GM21529 (cell line): ENCODE measurements at regions not wholly inside any gene's neighbourhood (a gene's known extent, or its start where the extent isn't known, plus 50 kb on each side); places are given as distances from the start of the nearest gene placed in this dataset.
"Not testable (repeated sequence)": the region's sequence is repeated elsewhere in the genome, so short reads cannot be mapped to it uniquely, and the experiment has no call there.

Experiments
- ATAC-seq: cut with Tn5 transposase; IDR thresholded peaks from one replicate; pipeline ENCODE4 v1.9.1; 2021; ENCODE audit not compliant: unreplicated experiment

DNA sequence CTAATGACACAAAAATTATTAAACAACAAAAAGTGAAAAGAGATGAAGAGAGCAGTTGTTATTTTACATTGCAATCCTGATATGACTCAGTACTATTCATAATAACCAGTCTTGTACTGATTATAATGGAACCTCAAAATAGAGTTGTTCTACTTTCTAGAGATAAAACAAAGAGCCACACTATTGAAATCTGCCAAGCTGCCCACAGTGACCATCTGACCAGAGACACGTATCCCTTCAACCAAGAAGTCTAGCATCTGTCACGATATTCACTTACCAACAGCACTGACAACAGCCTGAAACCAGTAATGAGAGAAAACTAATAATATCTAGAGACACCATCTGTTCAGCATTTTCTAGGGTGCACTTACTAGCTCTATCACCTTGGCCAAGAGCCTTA, 466.7 kb downstream of the NKX6-1 start:
- ATAC-seq = peak; percentile 87

DNA sequence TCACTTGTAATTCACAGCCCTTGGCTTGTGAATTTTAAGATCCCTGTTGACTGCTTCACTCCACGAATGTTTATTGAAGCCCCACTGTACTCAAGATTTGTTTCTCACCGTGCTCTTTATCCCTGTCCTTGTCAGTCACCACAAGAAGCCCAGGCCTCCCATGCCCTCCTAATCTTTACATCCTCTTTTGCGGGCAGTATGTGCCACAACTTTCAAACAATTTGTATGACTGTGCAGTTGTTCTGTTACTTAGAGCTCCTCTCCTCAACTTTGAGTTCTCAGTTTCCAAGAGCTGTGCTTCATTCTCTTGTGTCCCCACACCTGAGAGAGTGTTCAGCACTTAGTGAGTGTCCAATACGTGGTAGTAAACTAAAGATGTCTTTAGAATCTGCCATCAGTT, 467.7 kb downstream of the NKX6-1 start:
- ATAC-seq = peak; percentile 54

DNA sequence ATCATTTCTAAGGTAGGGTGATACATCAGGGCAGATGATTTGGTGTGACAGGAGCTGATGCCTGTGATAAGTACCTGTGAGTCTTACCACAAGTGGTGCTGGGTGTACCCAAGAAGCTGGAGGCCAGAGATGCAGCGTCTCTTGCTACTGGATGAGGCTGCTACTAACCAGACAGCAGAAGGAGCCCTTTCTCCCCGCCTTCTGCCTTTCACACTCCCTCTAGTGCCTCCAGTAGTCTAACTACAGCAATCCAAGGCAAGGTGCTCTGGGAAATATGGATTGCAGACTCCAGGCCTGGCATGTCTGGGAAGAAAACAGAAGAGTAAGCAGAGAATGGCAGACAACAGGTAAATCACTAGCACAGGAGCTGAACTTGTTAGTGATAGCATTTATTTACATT, 470.8 kb downstream of the NKX6-1 start:
- no peak for ATAC-seq

DNA sequence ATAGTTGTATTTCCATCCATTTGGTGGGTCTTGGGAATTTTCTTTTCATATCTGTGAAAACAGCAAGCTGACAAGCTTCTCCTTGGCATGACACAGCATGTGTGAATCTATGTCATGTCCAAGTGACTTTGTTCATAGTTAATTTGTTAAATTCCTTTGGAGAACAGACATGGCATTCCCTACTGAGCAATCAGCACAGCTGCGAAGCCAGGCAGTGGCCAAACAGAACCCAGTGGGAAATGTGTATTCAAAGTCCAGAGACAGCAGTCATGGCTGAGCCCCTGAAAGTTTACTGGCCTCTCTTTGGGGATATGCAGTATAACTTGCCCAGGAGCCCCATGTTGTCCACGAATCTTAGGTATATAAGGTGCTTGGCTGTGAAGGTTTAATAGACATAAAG, 474.7 kb downstream of the NKX6-1 start:
- ATAC-seq = no peak

DNA sequence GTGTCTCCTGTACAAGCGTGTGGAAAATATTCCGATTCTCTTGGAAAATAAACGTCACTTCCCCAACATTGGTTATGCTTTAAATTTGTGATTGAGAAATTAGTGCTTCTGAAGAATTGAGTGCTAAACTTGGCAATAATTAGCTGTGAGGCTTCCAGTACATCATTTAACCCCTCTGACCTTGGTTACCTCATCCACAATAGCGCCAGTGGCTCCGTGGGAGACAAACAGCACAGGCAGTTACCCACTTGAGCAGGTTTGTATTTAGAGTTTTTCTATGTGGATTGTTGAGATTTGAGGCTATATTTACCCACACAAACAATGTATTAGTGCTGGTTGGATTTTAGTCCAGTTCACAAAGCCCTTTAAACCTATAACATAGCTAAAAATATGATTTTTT, 476.5 kb downstream of the NKX6-1 start:
- no peak for ATAC-seq

DNA sequence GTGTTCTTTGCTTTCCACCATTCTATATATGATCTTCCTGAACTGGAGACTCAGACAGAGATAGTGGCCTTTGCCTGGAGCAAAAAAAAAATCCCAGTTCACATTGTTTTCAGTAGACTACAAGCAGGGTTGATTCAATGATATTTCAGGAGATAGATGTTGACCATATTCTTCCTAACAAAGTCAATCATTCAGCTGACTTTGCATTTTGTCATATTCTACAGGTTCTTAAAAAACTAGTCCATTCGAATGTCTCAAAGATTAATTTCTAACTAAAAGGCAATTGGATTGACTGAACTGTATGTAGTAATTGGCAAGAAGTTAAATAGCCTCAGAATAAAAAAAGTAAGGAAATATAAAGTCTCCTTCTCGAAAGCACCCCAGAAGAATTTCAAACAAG, 479.5 kb downstream of the NKX6-1 start:
- ATAC-seq = no peak

DNA sequence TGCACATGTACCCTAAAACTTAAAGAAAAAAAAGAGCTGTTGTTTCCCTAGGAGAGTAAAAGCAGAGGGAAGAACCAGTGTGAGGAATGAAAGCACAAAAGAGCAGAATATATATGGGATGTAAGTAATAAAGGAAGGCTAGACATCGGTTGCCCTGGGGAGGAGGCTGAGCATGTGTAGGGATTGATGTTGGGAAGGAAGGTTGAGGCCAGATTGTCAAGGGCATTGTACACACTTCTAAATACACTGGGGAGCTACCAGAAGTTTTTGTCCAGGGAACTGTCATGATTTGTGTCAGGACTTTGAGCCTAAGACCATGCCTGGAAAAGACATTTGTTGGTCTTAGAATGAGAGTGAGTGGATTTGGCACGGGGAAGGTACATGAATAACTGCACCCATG, 467.1 kb downstream of the GPAT3 start:
- no peak for ATAC-seq

DNA sequence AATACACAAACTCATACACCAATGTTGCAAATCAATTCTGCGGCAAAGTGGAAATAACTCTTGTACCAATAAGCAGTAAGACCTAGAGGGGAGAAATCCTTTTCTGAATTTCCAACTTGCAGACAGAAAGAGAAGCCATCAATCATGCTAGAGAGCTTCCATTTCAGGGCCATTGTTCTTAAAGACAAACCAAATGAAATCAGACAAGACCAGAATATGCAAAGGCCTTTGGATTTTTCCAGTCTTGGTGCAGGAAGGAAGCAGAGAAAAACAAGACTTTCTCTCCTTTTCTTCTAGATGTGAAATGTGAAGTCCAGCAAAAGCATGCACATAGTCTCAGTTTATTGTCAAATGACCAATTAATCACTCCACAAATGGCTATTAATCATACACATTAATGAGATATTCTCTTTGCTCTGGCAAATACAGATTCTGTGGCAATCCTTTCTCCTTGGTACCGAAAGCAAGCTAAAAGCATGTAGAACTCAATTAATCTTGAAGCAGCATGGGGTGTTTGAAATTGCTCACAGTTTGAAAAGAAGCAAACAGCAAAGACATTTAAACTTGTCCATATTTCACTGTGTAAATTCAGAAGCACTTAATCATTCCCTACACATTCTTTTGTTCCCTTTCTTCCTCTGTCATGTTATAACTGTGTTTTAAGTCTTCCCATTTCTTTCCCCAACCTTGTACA, 466.1 kb downstream of the GPAT3 start:
- ATAC-seq = no peak

DNA sequence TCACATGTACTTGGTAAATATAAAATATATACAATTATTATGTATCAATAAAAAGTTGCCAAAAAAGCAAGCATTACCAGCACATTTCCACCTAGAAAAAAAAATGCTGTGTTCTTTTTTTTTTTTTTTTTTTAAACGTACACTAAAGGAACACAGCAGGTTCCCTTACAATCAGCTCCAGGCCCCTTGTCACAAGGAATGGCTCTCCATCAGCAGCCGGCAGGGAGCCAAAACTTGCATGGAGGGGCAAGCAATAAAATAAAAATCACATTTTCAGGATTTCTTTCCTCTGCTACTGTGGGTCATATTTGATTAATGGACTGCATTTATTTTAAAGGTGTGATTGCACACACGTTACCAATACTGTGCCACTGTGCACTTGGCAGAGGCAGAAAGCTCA, 460.3 kb downstream of the GPAT3 start:
- ATAC-seq = no peak

DNA sequence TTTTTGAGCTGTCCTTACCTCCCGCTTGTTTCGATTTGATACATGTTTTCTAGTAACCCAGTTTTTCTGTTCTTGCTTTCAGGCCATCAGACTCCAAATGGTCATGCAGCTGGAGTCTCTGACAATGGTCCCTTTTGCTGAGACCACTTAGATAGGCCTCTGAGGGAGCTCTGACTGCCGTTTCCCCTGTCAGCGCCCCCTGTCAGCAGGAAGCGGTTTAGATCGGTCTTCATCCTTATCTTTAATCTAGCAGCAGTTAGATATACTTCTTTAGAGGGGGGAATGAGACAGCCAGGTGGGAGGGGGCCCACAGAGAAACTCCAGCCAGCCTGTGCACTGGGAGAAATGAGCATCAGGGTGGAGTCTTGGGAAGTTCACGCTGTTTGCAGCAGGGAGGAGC, 457.9 kb downstream of the GPAT3 start:
- no peak for ATAC-seq

DNA sequence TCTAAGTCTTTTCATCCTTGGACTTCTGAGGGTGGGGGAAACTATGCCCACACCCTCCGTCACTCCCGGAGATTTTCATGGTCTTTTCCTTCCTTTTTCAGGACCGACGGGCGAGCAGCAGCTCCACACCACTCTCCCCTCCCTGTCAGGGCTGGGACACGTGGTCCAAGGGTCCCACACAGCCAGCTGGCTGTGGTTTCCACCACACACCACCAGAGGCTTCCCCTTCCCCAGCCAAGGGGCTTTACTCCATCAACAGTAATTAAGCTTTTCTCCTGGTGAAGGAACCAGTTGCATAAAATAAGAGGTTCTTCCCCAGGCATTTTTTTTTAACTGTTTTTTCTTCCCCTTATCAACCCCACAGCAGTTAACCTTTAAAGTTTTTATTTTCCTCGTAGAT, 453.9 kb downstream of the GPAT3 start:
- ATAC-seq = no peak

DNA sequence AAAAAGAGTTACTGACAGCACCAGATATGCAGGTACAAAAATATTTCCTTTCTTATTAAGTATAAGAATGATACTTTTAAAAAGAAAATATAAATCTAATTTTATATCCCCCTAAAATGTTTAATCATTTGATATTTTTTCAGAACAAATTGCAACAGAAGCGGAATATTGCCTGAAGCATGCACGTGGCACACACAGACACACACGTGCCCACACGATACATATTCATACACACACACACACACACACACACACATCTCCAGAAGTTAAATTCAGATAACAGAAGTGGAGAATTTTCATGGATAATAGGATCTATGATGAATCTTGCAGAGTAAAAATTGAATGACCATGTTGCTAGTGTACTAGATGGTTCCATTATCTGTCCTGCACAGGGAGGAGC, 445.2 kb downstream of the GPAT3 start:
- no peak for ATAC-seq

DNA sequence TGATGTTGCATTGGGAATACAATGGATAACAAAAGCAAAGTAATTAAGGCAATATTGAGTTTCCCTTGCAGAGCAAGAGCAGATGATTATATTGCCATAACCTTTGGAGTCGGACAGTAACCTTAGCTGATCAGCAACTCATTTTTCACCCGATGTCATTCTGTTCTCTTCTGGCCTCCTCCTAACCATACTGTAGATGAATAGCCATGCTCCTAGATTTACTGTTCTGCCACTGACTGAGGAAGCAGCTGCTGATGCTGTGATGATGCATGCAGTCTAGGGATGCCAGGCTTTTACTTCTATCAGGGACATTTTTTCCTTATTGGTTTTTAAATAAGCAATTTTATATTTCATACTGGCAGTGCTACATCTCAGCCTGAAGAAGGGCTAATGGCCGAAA, 443.9 kb downstream of the GPAT3 start:
- ATAC-seq = no peak

DNA sequence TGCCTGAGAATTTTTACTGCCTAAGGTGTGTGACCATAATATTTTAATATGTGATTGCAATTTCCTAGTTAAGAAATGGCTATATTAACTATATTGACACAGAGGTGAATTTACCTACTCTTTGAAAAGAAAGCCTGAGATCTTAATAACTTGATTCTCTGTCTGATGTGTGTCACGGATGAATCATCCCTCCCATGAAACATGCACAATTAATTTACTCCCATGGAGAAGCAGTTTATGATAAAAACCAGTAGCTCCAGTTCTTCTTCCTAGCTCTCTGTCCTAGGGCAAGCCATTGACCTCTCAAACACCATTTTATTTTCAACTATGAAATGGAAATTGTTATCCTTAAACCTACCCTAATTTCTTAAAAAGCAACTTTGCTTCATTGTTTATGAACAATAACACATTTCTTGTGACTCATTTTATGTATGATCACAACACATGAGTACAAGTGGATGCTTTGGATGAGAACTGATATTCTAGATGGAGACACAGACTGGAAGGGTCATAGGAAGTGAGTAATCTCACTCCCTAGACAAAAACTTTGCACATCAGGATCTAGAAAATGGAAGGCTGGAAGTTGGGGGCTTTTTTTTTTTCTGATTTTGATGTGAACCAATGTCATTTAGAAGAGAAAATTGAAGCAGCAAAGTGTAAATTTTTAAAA, 438.3 kb downstream of the GPAT3 start:
- ATAC-seq = no peak

DNA sequence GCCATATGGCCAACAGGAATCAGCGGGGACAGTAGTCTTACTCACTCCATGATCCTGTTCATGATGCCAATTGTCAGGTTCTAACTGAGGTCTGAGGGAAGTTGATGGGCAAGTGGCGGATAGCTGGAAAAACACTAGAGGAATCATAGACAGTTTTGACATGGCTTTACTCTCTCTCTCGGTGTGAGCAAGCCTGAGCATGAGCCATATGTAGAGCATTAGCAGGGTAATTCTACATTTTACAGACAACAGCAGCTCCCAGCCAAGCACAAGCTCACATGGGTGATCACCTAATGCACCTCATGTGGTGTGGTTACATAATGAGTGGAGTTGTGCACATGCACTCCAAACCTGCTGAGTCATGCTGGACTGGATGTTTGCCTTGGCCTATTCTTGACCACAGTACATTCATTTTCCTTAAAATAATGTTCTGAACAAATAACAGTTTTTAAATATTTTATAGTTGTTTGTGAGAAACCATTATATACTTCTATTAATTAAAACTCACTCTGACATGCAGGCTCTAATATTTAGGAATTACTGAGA, 429.2 kb downstream of the GPAT3 start:
- no peak for ATAC-seq

DNA sequence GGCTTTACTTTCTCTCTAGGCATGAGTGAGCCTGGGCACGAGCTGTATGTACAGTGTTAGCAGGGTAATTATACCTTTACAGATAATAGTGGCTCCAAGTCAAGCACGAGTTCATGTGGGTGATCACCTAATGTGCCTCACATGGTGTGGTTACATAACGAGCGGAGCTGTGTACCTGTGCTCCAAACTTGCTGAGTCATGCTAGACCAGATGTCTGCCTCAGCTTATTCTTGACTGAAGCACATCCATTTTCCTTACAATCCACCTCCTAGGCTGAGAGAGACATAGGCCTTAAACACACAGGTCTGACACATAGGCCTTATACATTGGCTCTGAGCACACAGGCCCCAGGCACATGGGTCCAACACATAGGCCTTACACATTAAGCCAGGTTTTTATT, 426.6 kb downstream of the GPAT3 start:
- no peak for ATAC-seq

DNA sequence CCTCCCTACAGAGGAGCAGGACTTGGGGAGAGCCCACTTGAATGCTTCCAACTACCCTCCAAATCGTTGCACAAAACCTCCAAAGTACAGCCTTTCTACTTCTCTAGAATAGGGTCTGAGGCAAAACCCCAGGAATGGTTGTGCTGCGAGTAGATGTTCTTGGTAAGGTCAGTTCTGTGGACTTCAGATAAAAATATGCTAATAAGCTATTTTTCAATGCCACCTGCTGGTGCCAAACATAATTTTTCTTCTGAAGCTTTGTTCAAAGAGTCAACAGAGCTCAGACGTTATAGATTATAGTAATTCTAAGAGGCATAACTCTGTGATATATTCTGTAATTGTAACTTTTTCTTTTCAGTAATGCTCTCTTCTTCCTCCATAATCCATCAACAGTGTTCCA, 425.7 kb downstream of the GPAT3 start:
- ATAC-seq = no peak

DNA sequence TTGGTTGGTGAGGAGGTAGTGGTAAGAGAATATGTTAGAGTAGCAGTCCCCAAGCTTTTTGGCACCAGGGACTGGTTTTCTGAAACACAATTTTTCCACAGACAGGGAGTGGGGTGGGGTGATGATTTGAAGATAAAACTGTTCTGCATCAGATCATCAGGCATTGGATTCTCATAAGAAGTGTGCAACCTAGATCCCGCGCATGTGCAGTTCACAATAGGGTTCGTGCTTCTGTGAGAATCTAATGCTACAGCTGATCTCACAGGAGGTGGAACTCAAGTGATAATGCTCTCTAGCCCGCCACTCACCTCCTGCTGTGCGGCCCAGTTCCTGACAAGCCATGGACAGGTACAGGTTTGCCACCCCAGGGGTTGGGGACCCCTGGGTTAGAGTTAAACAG, 423.3 kb downstream of the GPAT3 start:
- no peak for ATAC-seq

DNA sequence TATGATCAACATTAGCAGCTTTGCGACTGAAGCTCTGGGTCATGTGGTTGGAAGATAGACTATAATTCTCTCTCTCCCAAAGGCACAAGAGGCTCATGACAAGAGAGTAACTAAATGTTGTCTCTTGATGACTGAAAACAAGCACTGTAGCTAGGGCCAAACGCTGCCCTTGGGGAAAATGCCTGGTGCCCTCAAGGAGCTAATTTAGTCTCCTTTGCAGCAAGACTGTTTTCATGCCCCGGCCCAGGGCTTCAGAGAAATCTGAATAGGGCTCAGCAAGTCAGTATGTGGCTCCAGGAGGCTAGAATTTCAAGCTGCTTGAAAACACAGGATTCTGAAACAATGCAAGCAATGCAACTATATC, 411.9 kb downstream of the GPAT3 start:
- no peak for ATAC-seq

DNA sequence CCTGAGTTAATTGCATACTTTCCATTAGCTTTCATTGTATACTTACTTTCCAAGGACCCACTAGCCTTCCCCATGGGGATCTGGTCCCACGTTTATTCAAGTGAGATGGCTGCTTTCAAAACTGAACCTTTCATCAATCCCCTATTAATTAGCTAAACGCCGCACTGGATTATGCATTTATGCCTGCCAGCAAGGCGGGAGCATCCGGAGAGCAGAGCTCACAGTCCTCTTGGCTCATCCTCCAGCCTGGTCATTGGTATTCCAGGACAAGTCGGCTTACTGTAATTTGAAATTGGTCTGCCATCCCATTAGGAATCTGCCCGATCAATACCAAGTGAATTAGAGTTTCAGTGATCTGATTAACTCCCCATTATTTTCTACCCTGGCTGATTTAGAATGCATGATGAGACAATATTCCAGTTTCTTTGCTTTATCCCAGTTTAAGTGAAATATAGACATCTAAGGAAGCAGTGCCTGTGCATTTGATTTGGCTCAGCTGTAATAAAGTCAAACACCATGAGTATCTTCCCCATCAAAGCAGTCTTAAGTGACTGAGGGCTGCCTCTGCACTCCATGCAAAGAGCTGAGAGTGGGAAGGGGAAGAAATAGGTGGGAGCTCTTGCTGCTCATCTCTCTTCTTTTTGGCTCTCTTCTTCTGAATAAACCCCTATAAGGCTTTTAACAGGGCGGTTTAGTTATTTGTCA, 411.4 kb downstream of the GPAT3 start:
- ATAC-seq = no peak

DNA sequence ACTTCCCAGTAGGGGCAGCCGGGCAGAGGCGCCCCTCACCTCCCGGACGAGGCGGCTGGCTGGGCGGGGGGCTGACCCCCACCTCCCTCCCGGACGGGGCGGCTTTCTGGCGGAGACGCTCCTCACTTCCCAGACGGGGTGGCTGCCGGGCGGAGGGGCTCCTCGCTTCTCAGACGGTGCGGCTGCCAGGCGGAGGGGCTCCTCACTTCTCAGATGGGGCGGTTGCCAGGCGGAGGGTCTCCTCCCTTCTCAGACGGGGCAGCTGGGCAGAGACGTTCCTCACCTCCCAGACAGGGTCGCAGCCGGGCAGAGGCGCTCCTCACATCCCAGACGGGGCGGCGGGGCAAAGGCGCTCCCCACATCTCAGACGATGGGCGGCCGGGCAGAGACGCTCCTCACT, 407.8 kb downstream of the GPAT3 start:
- not testable (repeated sequence) for ATAC-seq

DNA sequence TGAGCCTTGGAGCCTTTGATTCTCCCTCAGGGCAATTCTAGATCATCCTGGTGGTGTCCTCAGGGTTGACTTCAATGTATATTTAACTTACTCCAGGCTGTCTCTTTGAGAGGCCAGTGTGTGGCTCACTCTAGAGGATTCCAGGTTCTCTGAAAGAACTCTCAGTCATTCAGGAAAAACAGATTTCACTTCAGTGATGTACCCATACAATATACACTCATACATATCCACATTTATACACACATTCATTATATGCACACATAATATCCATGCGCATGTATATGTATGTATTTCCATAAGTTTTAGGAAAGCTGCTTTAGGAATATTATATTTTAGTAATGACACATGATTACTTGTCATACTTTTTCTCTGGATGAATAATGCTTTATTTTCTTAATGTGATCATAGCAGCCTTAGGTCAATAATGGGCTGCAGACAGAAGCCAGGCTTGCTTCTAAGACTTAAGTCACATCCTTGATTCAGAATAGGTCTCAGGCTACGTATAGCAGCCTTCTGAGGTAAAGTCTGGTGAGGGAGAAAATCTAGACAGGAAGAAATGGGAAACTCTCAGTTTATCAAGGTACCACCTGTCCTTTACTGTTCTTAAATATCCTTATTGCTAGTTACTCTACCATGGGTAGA, 397.0 kb downstream of the GPAT3 start:
- ATAC-seq = no peak
